K562 (cell line): ENCODE measurements at regions not wholly inside any gene's neighbourhood (a gene's known extent, or its start where the extent isn't known, plus 50 kb on each side); places are given as distances from the start of the nearest gene placed in this dataset.

Source experiments
- ATAC-seq: fragments of 200-7000 bp; cut with Tn5 transposase; 3 replicates; pipeline ENCODE4 v1.9.1; 2020; ENCODE audit warnings: moderate library complexity
- BruUV-seq: library from RNA; stranded (reverse); fragments of 400-500 nt; replicated peaks from 2 replicates; lab custom pipeline; 2021; lab: Mats Ljungman, UMichigan
- CTCF ChIA-PET: fragments of 300-600 bp; formaldehyde crosslinking; extraction: SDS; loops from one replicate; lab custom pipeline; 2021; ENCODE audit warnings: low intra/inter-chr PET ratio; lab: Yijun Ruan, JAX
- POLR2A ChIA-PET: fragments of 300-600, 350-650 bp; sonication (Branson Sonifier 250); formaldehyde crosslinking; extraction: SDS; loops from one replicate; lab custom pipeline; 2021; ENCODE audit warnings: antibody characterized with exemption, inconsistent platforms; lab: Yijun Ruan, JAX
- DNase-seq, 4 experiments: peaks; one replicate each; pipeline versions ENCODE4 v3.0.0 to v3.0.0-alpha.2; 2011 to 2018; ENCODE audit warnings: low spot score in 3 of 4, mixed read lengths in 3 of 4; ENCODE audit errors: extremely low read depth in 1 of 4
- FAIRE-seq: peaks from 2 replicates; lab custom pipeline; 2011; peaks lifted over from hg19 to GRCh38; lab: Jason Lieb, UNC
- H2AFZ ChIP-seq: 2 replicates; pipeline ENCODE4 v1.6.0; 2011; ENCODE audit warnings: low read depth, low read length, control low read depth, inconsistent platforms
- H3K27ac ChIP-seq: fragments of 200-600 bp; 3 replicates; pipeline ENCODE4 v1.8.0; 2011; ENCODE audit warnings: low read depth, mild to moderate bottlenecking, control low read depth, inconsistent platforms, low read length, moderate library complexity, mixed read lengths; ENCODE audit errors: extremely low read depth
- H3K27me3 ChIP-seq, 2 experiments: fragments of 300-600 bp in 1 of 2; 2 replicates in 1 of 2; 3 replicates in 1 of 2; pipeline versions ENCODE4 v1.6.0 to v1.8.0; 2011; ENCODE audit warnings: inconsistent platforms in 2 of 2, low read length in 2 of 2, mild to moderate bottlenecking in 1 of 2, mixed read lengths in 1 of 2, moderate library complexity in 1 of 2; ENCODE audit not compliant: control insufficient read depth in 2 of 2, insufficient read depth in 2 of 2
- H3K36me3 ChIP-seq: fragments of 300-600 bp; 3 replicates; pipeline ENCODE4 v1.8.0; 2011; ENCODE audit warnings: mild to moderate bottlenecking, low read length, inconsistent platforms; ENCODE audit not compliant: control insufficient read depth, insufficient read depth
- H3K4me1 ChIP-seq, 2 experiments: fragments of 200-600 bp in 1 of 2; replicated peaks in 1 of 2; 2 replicates in 1 of 2; 3 replicates in 1 of 2; pipeline versions ENCODE4 v1.5.1 to v1.8.0; 2011; ENCODE audit warnings: inconsistent platforms in 2 of 2, low read length in 2 of 2, mild to moderate bottlenecking in 1 of 2, mixed read lengths in 1 of 2, moderate library complexity in 1 of 2; ENCODE audit not compliant: control insufficient read depth in 2 of 2, insufficient read depth in 2 of 2
- H3K4me2 ChIP-seq: 2 replicates; pipeline ENCODE4 v1.6.1; 2011; ENCODE audit warnings: low read length, control low read depth, inconsistent platforms, mixed read lengths; ENCODE audit not compliant: insufficient read depth
- H3K4me3 ChIP-seq: fragments of 200-600 bp; sonication (generic), shearing (Covaris generic); 2 replicates; pipeline ENCODE4 v1.5.1; 2016; ENCODE audit warnings: control low read depth, inconsistent platforms
- H3K79me2 ChIP-seq: fragments of 200-600 bp; 3 replicates; pipeline ENCODE4 v1.8.0; 2011; ENCODE audit warnings: low read length, inconsistent platforms; ENCODE audit not compliant: control insufficient read depth, insufficient read depth
- H3K9ac ChIP-seq, 2 experiments: 2 replicates each; pipeline versions ENCODE4 v1.6.0 to v1.6.1; 2011; ENCODE audit warnings: low read depth in 2 of 2, low read length in 2 of 2, control low read depth in 1 of 2, inconsistent platforms in 1 of 2, mild to moderate bottlenecking in 1 of 2, mixed read lengths in 1 of 2; ENCODE audit not compliant: insufficient read depth in 1 of 2
- H3K9me1 ChIP-seq: one replicate; pipeline ENCODE4 v1.6.0; 2011; ENCODE audit warnings: inconsistent platforms, mild to moderate bottlenecking, low read length, moderate library complexity; ENCODE audit not compliant: control insufficient read depth, insufficient read depth
- H3K9me3 ChIP-seq: replicated peaks from 2 replicates; pipeline ENCODE4 v1.5.1; 2011; ENCODE audit warnings: low read depth, low read length, inconsistent platforms; ENCODE audit not compliant: control insufficient read depth, insufficient read depth
- H4K20me1 ChIP-seq: replicated peaks from 2 replicates; pipeline ENCODE4 v1.6.1; 2011; ENCODE audit warnings: low read length, inconsistent platforms, mixed read lengths; ENCODE audit not compliant: control insufficient read depth, insufficient read depth
- AFF1 ChIP-seq, 2 experiments: fragments of 450-650 bp; IDR thresholded peaks; 2 replicates each; pipeline ENCODE4 v1.6.1; 2018; ENCODE audit warnings: mild to moderate bottlenecking in 2 of 2, low read depth in 1 of 2; ENCODE audit not compliant: partially characterized antibody in 2 of 2
- CEBPB ChIP-seq: fragments of 450-650 bp; IDR thresholded peaks from 2 replicates; pipeline ENCODE4 v1.6.1; 2016; ENCODE audit warnings: missing genetic modification characterization, missing compliant biosample characterization
- DPF2 ChIP-seq: fragments of 450-650 bp; IDR thresholded peaks from 2 replicates; pipeline ENCODE4 v1.6.1; 2016
- ETV6 ChIP-seq, 3 experiments: fragments of 150-350 bp in 1 of 3; sonication (generic) in 1 of 3; formaldehyde crosslinking in 1 of 3; IDR thresholded peaks; 2 replicates each; pipeline versions ENCODE4 v1.6.1 to v1.8.0; 2014 to 2022; ENCODE audit warnings: borderline replicate concordance in 2 of 3, low read depth in 2 of 3, antibody characterized with exemption in 1 of 3, low read length in 1 of 3, mild to moderate bottlenecking in 1 of 3, missing genetic modification reagents in 1 of 3
- GATAD2B ChIP-seq: fragments of 450-650 bp; IDR thresholded peaks from 2 replicates; pipeline ENCODE4 v1.6.1; 2017; ENCODE audit warnings: mild to moderate bottlenecking, borderline replicate concordance
- HBP1 ChIP-seq: fragments of 450-650 bp; formaldehyde crosslinking; IDR thresholded peaks from 2 replicates; pipeline ENCODE4 v1.4.0; 2022; ENCODE audit warnings: missing genetic modification characterization
- HIVEP1 ChIP-seq: fragments of 250-450 bp; sonication (Bioruptor Pico); IDR thresholded peaks from 2 replicates; pipeline ENCODE4 v1.4.0; 2020; ENCODE audit warnings: mild to moderate bottlenecking
- NONO ChIP-seq, 2 experiments: fragments of 200-400 bp in 1 of 2; fragments of 450-650 bp in 1 of 2; formaldehyde crosslinking in 1 of 2; IDR thresholded peaks; 2 replicates each; pipeline ENCODE4 v1.6.1; 2017; ENCODE audit warnings: low read depth in 2 of 2, mild to moderate bottlenecking in 2 of 2, moderate library complexity in 2 of 2, low read length in 1 of 2
- POLR2B ChIP-seq: fragments of 450-650 bp; IDR thresholded peaks from 2 replicates; pipeline ENCODE4 v1.6.1; 2018; ENCODE audit warnings: low read depth; ENCODE audit not compliant: partially characterized antibody
- RBM15 ChIP-seq: fragments of 200-400 bp; formaldehyde crosslinking; IDR thresholded peaks from 2 replicates; pipeline ENCODE4 v1.6.1; 2018; ENCODE audit warnings: mild to moderate bottlenecking, low read length, moderate library complexity; ENCODE audit not compliant: insufficient read depth
- RBM39 ChIP-seq: fragments of 200-400 bp; formaldehyde crosslinking; optimal IDR thresholded peaks from 2 replicates; pipeline ENCODE3; 2018; ENCODE audit warnings: low read depth, low read length
- SUPT5H ChIP-seq: fragments of 450-650 bp; IDR thresholded peaks from 2 replicates; pipeline ENCODE4 v1.6.1; 2016
- ZC3H4 ChIP-seq: sonication (generic); formaldehyde crosslinking; IDR thresholded peaks from 2 replicates; pipeline ENCODE4 v1.9.0; 2021; ENCODE audit warnings: missing genetic modification reagents, borderline replicate concordance
- ZNF449 ChIP-seq: fragments of 250-450 bp; sonication (Bioruptor Pico); IDR thresholded peaks from 2 replicates; pipeline ENCODE4 v1.8.0; 2022; ENCODE audit warnings: moderate library complexity, mild to moderate bottlenecking, inconsistent platforms
- WGBS: fragments of 100-300 bp; shearing (Covaris generic); methylation state at CpG from one replicate; pipeline ENCODE4 v1.1.6; 2016; ENCODE audit warnings: low coverage, mixed read lengths; ENCODE audit not compliant: insufficient coverage; ENCODE audit errors: missing lambda C conversion rate; 5-methylcytosine and 5-hydroxymethylcytosine counted together
- in situ Hi-C: fragments of 300-500 bp; cut with MboI; formaldehyde crosslinking; loops from 4 replicates; pipeline ENCODE4 v1.15.0; 2018; ENCODE audit warnings: inconsistent platforms, mixed read lengths
- intact Hi-C: fragments of 100-400 bp; cut with micrococcal nuclease; formaldehyde crosslinking; loops from 2 replicates; pipeline ENCODE4 v1.14.2; 2022

GRCh38 chr20:5488823-5489222 is 122.0 kb downstream of the GPCPD1 start (continued):
- no peak for TF ChIP-seq AFF1 (IDR thresholded peaks at IDR 0.05; ENCODE audit: low read depth in 1 of 2, partially characterized antibody in 2 of 2)
- no peak for TF ChIP-seq CEBPB
- 0 out of 2 replicates have a peak, but pooled peaks have one; percentile 31 for TF ChIP-seq DPF2

- in situ Hi-C loops, result no loop called here
- Histone ChIP-seq H3K27me3 (peaks cover 3 to 20% of the 10 kb centered on the region in 2 experiments; a peak in 3 of 5 replicates), H2AFZ (no peak overlapping the region), H3K4me1 (peaks cover 0 to 7% of the 10 kb centered on the region in 2 experiments; a peak in 2 of 5 replicates), H3K27ac (no peak overlapping the region), H3K4me2 (no peak overlapping the region), H3K9me1 (no peaks in the 10 kb centered on the region), H3K9me3 (no peaks in the 10 kb centered on the region), H3K79me2 (no peaks in the 10 kb centered on the region), H3K4me3 (no peak overlapping the region), H3K9ac (no peak overlapping the region), H4K20me1 (no peaks in the 10 kb centered on the region), H3K36me3 (no peaks in the 10 kb centered on the region)
- ATAC-seq (no peak), DNase-seq (no peak), FAIRE-seq (no peak)
- ChIA-PET CTCF (no interaction called here), POLR2A (no interaction called here)
- BruUV-seq, result no TSS peak
- 2% methylated on average over 5 of the region's 5 CpGs for WGBS
- intact Hi-C loops, result no loop called here
- no peak for TF ChIP-seq ETV6 (IDR thresholded peaks at IDR 0.05; ENCODE audit: borderline replicate concordance in 1 of 2, low read depth in 2 of 2, low read length in 1 of 2)
- no peak for TF ChIP-seq ETV6 (CRISPR knock-in tag; IDR thresholded peaks at IDR 0.05; ENCODE audit: borderline replicate concordance)
- TF ChIP-seq HBP1 (CRISPR knock-in tag), result no peak
- TF ChIP-seq SUPT5H, result no peak
- TF ChIP-seq HIVEP1, result no peak
- TF ChIP-seq POLR2B, result no peak
- TF ChIP-seq GATAD2B, result no peak
- no peak for TF ChIP-seq NONO (IDR thresholded peaks at IDR 0.05; ENCODE audit: low read depth in 2 of 2, low read length in 1 of 2)
- TF ChIP-seq RBM39, result no peak
- no peak for TF ChIP-seq ZC3H4 (CRISPR knock-in tag)
- TF ChIP-seq RBM15, result no peak
- no peak for TF ChIP-seq ZNF449 (CRISPR knock-in tag)
Observed at GRCh38 chr20:5486377-5487054, 124.3 kb downstream of the GPCPD1 start.
